Thyroid gland (tissue), 4 donors: ENCODE measurements at regions not wholly inside any gene's neighbourhood (a gene's known extent, or its start where the extent isn't known, plus 50 kb on each side); places are given as distances from the start of the nearest gene placed in this dataset.

Source experiments
- CTCF ChIP-seq, 6 experiments: fragments of 200-600 bp in 3 of 6; fragments of 450-650 bp in 3 of 6; sonication (generic) in 3 of 6; IDR thresholded peaks; one replicate each; pipeline ENCODE4 v1.5.1; 2016 to 2019; ENCODE audit warnings: antibody characterized with exemption in 6 of 6, mild to moderate bottlenecking in 2 of 6, inconsistent platforms in 1 of 6, moderate library complexity in 1 of 6
- POLR2A ChIP-seq, 2 donors: fragments of 450-650 bp; IDR thresholded peaks; one replicate each; pipeline ENCODE4 v1.6.1; 2017; ENCODE audit warnings: antibody characterized with exemption in 2 of 2, mild to moderate bottlenecking in 2 of 2, moderate library complexity in 1 of 2

- no peak for TF ChIP-seq CTCF (IDR thresholded peaks at IDR 0.05)
- no peak for TF ChIP-seq POLR2A (IDR thresholded peaks at IDR 0.05)
Observed at GRCh38 chr12:17348311-17348710, 741.7 kb downstream of the RERGL start.
